NCI-H510A treated with DMSO at 0.1 percent for 48 hours (cell line): ENCODE measurements at regions not wholly inside any gene's neighbourhood (a gene's known extent, or its start where the extent isn't known, plus 50 kb on each side); places are given as distances from the start of the nearest gene placed in this dataset.

Source experiments
- DNase-seq: peaks from one replicate; lab custom pipeline; 2025; lab: John Stamatoyannopoulos, UW

GRCh38 chr5:99133921-99134320, 205.1 kb upstream of the CHD1 start:
- no peak for DNase-seq

GRCh38 chr5:99129768-99130501, 201.1 kb upstream of the CHD1 start:
- DNase-seq = no peak

- no peak for DNase-seq
These were observed 194.2 kb upstream of the CHD1 start for GRCh38 chr5:99122976-99123375.

GRCh38 chr5:99119326-99119725, 190.5 kb upstream of the CHD1 start:
- no peak for DNase-seq

- DNase-seq = no peak
These were observed 187.7 kb upstream of the CHD1 start for GRCh38 chr5:99116526-99116925.

GRCh38 chr5:99109894-99110293, 181.1 kb upstream of the CHD1 start:
- no peak for DNase-seq

- no peak for DNase-seq
These were observed 176.4 kb upstream of the CHD1 start for GRCh38 chr5:99105216-99105615.

- DNase-seq = peak; percentile 23
These were observed 175.8 kb upstream of the CHD1 start for GRCh38 chr5:99104538-99105132.

- no peak for DNase-seq
These were observed 173.4 kb upstream of the CHD1 start for GRCh38 chr5:99102073-99102697.

- DNase-seq = no peak
These were observed 170.9 kb upstream of the CHD1 start for GRCh38 chr5:99099691-99100090.

GRCh38 chr5:99089822-99090549, 161.2 kb upstream of the CHD1 start:
- DNase-seq = no peak

- no peak for DNase-seq
These were observed 159.5 kb upstream of the CHD1 start for GRCh38 chr5:99088309-99088708.

GRCh38 chr5:99083197-99083596, 154.4 kb upstream of the CHD1 start:
- DNase-seq = no peak

GRCh38 chr5:99081711-99082110, 152.9 kb upstream of the CHD1 start:
- DNase-seq = no peak

- DNase-seq = no peak
These were observed 148.2 kb upstream of the CHD1 start for GRCh38 chr5:99076723-99077640.

GRCh38 chr5:99072846-99073245, 144.0 kb upstream of the CHD1 start:
- no peak for DNase-seq

- DNase-seq = no peak
These were observed 142.0 kb upstream of the CHD1 start for GRCh38 chr5:99070822-99071221.

GRCh38 chr5:99070362-99070761, 141.6 kb upstream of the CHD1 start:
- DNase-seq = no peak

- DNase-seq = no peak
These were observed 140.3 kb upstream of the CHD1 start for GRCh38 chr5:99068944-99069650.

GRCh38 chr5:99063737-99064136, 134.9 kb upstream of the CHD1 start:
- DNase-seq = no peak

GRCh38 chr5:99061711-99062110, 132.9 kb upstream of the CHD1 start:
- no peak for DNase-seq
